Stimulated activated CD8-positive, alpha-beta memory T cell treated with anti-CD3 and anti-CD28 coated beads, Interleukin-4, amount 100 ng/mL, for 1 hour (primary cell): ENCODE measurements at regions not wholly inside any gene's neighbourhood (a gene's known extent, or its start where the extent isn't known, plus 50 kb on each side); places are given as distances from the start of the nearest gene placed in this dataset.
"Not testable (repeated sequence)": the region's sequence is repeated elsewhere in the genome, so short reads cannot be mapped to it uniquely, and the experiment has no call there.

Experiments used
- DNase-seq, 2 donors: peaks; one replicate each; pipeline ENCODE4 v3.0.0-alpha.2; 2020; ENCODE audit warnings: low read depth in 2 of 2, low spot score in 1 of 2

DNA sequence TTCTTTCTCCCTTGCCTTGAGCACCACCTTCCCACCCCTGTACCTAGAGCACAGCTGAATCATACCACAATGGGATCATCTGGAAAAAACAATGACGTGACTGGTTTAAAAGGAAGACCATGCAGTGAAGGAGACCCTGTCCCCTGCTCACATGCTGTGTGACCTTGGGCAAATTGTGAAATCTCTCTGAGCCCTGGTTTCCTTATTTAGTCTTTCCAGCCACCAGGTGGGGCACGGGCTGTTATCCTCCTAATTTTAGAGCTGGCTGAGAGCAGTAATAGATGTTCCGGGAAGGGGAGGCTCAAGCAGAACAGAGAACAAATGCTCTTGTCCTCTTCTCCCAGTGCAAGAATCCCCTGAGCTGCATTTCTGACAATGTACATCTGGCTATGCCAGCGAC lies 198.3 kb downstream of the RPS24 start:
- no peak for DNase-seq

DNA sequence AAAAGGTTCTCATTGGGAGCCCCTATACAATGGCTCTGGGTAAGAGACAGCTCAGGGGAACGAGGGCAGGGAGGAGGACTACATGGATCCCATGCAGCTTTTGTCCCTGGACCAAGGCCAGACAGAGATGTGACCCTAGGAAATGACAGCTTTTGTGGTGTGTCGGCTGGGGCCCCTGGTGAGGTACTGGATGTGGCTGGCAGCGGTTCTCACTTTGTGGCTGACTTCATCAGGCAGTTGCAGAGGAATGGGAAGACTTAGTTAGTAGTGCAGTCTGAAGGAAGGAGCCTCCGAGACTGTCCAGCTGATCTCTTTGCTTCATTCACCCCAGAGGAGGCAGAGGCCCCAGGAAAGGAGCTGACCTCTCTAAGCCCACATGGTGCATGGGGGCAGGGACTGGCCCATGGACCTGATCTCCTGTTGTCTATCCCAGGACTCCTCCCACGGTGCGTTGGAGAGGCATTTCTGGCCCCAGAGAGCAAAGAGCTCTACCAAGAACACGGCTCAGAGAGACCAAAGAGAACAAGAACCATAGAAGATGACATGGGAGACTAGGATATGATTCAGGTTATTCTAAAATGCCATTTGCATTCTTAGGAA lies 202.9 kb downstream of the RPS24 start:
- no peak for DNase-seq

DNA sequence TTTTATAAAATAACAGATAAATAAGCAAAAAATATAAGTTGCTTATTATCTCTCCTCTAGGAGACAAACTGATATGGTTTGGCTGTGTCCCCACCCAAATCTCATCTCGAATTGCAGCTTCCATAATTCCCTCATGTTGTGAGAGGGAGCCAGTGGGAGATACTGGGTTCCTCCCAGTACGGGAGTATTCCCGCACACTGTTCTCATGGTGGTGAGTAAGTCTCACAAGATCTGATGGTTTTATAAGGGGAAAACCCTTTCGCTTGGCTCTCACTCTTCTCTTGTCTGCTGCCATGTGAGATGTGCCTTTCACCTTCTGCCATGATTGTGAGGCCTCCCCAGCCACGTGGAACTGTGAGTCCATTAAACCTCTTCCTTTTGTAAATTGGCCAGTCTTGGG lies 204.3 kb downstream of the RPS24 start:
- DNase-seq: not testable (repeated sequence)

DNA sequence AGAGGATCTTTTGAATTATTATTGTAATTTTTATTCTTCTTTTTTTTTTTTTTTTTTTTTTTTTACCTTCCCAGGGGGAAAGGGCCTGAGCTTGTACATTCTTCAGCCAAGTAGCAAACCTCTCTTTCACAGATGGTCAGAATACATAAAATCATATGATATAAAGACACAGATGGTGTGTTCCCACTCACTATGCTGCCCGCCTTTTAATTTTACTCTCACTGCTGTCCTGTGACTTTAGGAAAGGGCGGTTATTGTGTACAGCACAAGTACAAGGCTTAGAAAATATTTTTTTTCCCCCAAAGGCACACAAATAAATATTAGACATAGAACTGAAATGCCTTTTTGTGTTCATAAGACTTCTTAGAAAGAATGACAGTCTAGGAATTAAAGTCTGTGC lies 213.6 kb downstream of the RPS24 start:
- DNase-seq: no peak

DNA sequence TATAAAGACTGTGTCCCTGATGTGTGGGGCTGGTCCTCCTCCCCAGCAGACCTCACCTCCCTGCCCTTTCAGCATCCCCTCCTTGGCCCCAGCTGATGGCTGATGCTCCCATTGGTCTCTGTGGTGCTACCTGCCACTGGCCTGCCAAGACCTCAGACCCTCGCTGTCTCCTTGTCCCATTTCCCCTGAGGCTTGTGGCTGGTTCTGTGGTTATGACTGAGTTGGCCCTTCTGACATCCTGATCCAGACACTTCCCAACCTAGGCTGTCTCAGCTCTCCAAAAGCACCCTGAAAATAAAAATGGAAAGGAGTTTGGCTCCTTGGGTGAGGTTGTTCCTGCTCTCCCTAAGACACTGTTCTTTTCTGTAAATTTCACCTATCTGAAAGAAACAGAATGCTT lies 214.2 kb downstream of the RPS24 start:
- DNase-seq: no peak

DNA sequence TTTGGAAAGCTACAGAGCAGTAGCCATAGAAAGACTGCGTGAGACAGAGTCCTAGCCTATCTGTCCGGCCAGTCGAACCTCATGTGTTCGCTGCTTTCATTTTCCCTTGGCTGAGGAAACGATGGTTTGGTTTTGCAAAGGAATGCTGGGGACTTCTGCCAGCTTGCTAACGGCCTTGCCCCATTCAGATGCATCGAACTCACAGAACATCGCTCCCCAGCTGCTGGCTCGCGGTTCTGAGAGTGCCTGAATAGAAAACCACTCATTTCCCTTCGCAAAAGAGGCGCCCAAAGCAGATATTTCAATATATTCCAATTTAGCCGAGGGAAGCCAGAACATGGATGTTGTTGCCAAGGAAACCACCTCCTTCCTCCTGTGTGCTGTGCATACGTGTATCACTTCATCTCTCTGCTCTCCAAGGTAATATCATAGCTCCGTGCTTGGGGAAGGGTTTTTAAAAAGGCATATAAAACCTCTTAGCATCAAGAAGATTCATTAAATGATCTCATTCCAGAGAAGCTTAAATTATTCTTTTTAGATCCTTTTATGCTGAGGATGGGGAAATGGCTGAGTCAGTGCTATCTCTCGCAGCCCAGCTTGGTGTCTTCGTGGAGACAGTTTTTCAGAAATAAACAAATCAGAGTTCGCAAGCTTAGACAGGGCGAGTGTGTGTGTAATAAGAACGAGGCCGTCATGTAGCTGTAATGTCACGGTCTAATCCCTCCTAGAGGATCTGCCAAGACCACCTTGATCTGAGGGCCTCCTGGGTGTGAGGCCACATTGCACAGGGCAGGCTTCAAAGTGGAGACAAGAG lies 215.2 kb downstream of the RPS24 start:
- DNase-seq: no peak

DNA sequence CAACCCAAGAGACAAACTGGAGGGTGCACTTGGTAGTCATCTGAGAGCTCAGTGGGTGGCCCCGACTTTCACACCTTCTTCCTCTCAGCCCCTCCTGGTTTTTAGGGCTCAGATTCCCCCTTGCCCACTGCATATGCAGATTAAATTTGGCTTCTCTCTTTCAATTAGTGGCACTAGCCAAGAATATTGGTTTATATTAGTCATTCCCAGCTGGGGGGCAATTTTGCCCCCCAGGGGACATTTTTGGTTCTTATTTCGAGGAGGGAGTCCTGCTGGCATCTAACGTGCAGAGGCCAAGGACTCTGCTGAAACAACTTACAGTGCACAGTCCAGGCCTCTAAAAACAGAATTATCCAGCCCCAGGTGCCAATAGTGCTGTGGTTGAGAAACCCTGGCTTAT lies 216.0 kb downstream of the RPS24 start:
- DNase-seq: no peak

DNA sequence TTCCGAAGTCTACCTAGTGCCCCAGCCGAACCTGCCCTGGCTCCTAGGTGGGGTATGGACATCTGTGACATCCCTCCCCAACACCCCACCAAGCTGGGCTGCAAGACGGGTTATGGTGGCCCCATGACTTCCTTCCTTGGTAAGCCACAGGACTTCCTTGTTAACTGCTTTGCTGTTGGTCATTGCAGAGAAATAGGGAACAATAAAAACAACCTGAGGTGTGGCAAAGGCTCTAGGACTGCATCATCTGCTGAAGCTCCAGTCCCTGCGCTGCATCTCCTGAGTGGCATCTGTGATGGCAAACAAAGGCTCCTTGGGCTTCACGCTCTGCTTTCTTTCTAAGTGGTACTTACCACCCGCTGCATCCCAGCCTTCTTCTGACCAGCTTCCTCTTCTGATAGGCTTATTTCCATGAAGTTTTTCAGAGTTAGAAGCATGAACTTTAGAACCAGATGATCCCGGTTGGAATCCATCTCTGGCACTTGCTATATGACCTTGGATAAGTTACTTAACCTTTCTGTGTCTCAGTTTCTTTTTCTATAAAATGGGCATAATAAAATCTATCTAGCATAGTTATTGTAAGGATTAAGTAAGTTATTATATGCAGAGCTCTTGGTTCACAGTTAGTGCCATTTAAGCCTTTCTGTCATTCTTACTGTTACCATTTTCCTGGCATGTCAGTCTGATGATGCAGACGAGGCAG lies 216.8 kb downstream of the RPS24 start:
- no peak for DNase-seq

DNA sequence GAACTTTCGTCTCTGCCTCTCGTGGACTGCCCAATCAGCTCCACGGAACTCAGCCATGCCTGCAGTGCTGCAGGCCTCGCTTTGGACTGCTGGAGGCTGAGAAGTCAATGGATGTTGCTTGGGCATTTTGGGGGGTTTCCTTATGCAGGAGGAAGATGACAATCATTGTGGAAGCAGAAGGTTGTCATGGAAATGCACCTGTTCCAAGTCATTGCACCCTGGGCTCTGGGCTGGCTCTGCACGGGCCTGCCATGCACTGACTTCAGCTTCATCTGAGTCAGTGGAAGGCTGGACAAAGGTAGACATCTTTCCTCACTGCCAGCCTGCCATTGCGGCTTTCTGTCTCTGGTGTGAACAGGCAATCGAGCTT lies 217.3 kb downstream of the RPS24 start:
- no peak for DNase-seq

DNA sequence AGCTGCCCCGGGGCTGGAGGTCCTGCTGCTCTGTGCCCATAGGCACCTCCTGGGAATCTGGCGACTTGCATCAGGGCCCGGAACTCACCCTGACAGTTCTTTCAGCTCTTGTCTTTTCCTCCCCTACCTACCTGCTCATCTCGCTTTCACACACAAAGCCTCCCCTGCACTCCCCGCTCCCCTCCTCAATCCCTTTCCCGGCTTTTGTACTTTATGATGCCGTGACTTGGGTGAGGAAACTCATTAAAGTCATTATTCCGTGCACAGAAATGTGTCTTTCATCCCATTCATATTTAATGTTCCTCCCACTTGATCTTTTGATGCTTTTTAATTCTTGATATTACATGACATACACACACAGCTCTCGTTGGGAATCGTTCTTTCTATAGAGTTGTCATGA lies 218.6 kb downstream of the RPS24 start:
- no peak for DNase-seq

DNA sequence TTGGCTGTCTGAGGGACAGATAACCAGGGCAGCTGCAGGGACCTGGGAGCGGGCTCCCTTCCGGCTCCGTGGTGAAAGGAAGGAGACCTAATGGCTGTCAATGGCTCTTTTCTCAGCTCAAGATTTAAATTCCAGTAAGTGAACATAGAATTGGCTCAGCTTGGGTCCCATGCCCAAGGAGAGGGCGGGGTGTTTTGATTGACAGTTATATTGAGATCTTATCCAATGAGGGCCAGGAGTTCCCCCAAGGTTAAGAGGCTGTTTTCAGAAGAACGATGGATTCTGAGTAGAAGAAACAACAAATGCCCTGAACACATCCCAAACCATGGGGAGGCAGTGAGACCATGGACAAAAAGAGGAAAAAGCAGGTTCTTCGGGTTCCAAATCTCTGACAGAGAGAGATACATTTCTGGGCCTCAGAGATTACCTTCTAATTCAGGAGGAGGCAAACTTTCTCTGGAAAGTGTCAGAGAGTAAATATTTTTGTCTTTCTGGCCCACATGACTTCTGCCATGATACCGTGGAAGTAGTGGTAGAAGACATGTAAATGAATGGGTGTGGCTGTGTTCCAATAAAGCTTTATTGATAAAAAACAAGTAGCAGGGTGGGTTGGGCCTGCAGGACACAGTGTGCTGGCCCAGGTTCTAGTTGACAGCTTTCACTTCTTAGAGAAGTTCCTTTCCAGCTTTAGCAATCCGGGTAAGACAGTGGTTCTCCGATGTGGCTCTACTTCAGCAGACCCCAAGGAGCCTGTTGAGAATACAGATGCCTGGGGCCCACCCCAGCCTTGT lies 219.6 kb downstream of the RPS24 start:
- DNase-seq: no peak

DNA sequence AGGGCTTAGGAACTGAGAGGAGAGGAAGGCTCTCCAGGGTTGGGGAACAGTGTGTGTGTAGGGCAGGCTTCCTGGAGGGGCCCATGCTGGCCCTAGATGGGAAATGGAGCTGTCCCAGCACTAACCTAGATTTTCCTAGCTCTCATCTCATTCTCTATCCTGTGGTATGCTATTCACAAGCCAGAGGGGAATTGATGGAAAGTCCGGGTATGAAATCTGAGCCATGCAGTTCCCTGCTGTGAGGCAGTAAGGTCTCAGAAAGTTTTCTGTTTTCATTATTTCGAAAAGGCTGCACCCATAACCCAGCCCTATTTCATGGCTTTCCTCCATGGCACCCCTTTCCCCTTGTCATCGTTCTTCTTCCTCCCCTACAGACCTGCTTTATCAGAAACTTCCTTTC lies 220.3 kb downstream of the RPS24 start:
- DNase-seq: no peak

DNA sequence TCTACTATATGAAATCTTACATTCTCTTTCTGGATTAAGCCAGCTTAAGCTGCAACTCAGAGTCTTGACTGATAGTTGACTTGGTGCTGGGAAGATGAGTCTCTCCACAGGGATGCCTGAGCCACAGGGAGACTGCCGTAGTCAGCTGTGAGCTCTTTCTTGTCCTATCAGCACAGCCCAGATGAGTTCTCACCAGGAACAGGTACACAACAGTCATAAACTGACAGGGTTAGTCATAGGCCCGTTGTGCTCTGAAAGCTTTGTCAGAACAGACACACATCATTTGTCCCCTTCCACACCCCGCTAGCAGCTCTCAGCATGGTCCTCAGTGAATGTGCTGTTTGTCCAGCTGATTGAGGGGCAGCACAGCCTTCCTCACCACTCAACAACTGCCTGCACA lies 221.6 kb downstream of the RPS24 start:
- no peak for DNase-seq

DNA sequence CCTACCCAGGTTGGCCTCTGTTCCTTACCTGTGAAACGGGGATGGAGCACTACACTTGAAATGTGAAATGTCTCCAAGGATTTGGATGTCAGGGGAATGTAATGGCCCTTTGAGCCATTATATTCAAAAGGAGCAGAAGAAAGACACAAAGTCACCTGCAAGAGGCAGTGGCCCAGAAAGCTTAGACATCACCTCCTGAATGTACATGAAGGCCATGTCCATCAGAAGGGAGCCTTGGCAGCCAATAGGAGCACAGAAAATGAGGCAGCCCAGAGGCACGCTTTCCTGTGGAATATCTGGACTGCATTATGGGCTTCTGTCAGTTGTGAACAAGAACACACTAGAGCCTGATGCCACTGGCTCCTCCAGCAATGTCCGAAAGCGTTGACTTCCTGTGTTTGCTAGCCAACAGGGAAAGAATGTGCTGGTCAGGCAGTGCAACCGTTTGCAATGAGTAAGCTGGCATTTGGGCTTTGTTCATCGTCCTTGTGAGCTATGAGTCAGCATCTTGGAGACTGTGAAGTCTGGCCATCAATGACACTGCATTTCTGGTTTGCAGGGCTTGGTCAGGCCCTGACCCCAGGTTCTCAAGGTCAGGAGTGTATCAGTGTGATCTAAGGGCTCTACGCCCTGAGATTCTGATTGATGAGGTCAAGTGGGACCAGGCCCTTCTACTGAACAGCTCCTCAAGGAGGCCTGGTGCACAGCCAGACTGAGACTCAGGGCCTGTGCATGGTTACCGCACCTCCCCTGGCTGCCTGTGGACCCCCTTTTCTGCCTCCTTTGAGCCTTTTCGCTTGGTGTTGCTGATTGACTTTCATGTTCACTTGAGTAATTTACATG lies 222.4 kb downstream of the RPS24 start:
- no peak for DNase-seq

DNA sequence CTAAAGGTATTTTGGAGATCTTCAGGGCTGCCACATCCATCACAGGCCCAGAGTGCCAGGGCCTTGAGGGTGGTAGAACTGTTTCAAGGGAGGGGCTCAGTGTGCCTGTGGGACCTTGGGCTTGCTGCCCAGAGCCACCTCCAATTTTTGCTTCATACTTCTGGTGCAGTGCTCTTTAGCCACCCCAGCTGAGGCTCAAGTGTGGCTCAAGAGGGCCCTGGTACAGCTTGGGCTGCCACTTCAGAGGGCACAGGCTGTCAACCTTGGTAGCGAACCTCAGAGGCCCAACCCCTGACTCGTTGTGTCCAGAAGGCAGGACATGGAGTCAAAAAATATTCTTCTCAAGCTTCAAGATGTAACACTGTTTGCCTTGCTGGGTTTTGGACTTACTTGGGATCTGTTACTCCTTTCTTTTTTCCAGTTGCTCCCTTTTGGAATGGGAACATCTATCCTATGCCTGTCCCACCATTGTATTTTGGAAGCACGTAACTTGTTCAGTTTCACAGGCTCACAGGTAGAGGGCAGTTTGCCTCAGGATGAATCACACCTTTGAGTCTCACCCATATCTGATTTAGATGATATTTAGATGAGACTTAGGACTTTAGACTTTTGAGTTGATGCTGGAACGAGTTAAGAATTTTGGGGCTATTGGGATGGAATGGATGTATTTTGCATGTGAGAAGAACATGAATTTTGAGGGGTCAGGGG lies 224.8 kb downstream of the RPS24 start:
- DNase-seq: no peak

DNA sequence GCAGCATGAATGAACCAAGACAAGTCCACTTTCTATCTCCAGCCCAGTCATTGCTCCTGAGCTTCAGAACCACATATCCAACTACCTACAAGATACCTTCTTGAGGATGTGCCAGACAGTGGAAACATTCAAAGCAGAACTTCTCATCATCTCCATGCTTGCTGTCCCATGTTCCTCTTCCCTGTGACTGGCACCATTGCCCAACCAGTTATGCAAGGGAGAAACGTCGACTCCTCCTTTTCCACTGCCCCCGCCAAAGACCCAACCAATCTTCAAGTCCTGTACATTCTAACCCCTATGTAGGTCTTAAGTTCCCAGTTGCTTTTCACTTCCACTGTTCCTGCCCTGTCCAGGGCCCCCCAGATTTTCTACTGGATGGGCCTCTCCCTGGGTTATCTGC lies 225.7 kb downstream of the RPS24 start:
- no peak for DNase-seq

DNA sequence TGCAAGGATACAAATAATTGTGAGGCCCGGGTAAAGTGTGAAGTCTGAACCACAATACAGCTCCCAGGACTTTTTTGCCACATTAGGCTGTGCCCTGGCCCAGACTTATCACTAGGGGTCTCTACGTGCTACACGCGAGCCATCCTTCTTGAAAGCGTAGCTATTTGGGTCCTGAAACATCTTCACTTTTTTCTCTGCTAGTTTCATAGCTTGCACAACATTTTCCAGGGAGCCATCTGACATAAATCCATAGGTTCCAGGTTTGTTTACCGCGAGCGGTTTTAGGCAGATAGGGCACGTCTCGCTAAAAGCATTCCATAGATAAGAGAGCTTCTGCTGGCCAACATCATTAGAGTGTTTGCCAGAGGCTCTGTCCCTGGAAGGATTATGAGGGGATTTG lies 226.5 kb downstream of the RPS24 start:
- DNase-seq: no peak

DNA sequence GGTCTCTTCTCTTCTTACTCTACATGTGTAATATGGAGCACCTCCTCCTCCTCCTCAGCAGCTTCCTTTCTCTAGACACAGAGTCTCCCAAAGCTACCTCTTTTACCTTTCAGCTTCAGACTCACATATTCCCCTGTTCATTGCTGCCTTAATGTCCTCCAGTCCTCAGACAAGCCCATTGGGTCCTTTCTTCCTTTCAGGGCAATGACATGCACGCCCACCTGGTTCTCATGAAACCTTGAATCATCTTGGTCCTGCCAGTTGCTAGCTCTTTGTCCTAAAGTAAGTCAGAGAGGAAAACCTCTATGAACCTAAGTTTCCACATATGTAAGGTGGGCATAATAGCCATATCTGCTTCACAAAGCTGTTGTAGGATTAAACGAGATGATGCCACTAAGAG lies 227.0 kb downstream of the RPS24 start:
- no peak for DNase-seq

DNA sequence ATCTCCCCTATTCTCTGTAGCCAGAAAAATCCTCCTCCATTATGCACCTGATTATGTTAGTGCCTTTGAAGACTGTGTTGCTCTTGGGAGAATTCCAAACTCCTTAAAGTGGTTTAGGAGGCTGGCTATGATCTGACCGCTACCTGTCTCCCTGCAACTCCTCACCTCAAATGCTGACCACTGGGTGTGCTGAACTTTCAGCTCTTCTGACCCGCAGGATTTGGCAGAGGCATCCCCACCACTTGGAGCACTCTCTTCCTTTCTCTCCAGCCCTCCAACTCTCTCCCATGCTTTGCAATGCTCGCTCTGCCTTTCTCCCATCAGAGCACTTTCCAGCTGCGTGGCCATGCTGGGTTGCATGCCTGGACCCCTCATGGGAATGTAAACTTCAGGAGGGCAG lies 227.6 kb downstream of the RPS24 start:
- no peak for DNase-seq

DNA sequence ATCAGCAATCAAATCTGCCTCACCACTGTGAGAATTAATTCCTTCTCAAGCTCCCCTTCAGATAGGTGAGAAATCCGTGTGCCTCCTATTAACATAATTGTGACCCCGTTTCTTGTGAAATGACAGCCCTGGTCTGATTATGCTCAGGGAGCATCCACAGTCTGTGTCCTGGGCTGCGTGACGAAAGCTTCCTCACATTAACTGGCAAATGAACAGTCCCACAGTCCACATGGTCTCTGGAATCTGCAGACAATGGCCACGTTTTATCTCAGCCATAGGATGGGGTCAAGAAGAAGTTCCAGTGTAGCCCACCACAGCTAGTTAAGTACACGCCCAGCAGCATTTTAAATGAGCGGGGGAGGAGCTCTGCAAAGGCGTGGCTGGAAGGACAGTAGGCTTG lies 229.2 kb downstream of the RPS24 start:
- DNase-seq: no peak
